Parathyroid adenoma (tissue), 2 donors: ENCODE measurements at regions not wholly inside any gene's neighbourhood (a gene's known extent, or its start where the extent isn't known, plus 50 kb on each side); places are given as distances from the start of the nearest gene placed in this dataset.

Source experiments
- H2AFZ ChIP-seq: fragments of 300-600 bp; sonication (generic); one replicate; pipeline ENCODE4 v1.7.0; 2017; ENCODE audit warnings: antibody characterized with exemption, mild to moderate bottlenecking
- H3K27ac ChIP-seq: fragments of 300-600 bp; sonication (generic); one replicate; pipeline ENCODE4 v1.7.0; 2017
- H3K27me3 ChIP-seq: fragments of 300-600 bp; sonication (generic); one replicate; pipeline ENCODE4 v1.7.0; 2017; ENCODE audit warnings: low read length; ENCODE audit not compliant: control insufficient read depth, insufficient read depth
- H3K36me3 ChIP-seq: fragments of 300-600 bp; sonication (generic); one replicate; pipeline ENCODE4 v1.7.0; 2017; ENCODE audit warnings: low read length; ENCODE audit not compliant: control insufficient read depth, insufficient read depth
- H3K4me1 ChIP-seq: fragments of 300-600 bp; sonication (generic); one replicate; pipeline ENCODE4 v1.7.0; 2017; ENCODE audit warnings: control low read depth
- H3K4me2 ChIP-seq: fragments of 300-600 bp; sonication (generic); one replicate; pipeline ENCODE4 v1.7.0; 2017; ENCODE audit warnings: low read length
- H3K4me3 ChIP-seq: fragments of 300-600 bp; sonication (generic); one replicate; pipeline ENCODE4 v1.7.0; 2017; ENCODE audit warnings: low read depth, low read length
- H3K79me2 ChIP-seq: fragments of 300-600 bp; sonication (generic); one replicate; pipeline ENCODE4 v1.7.0; 2017; ENCODE audit warnings: control low read depth
- H3K9ac ChIP-seq: fragments of 300-600 bp; sonication (generic); one replicate; pipeline ENCODE4 v1.7.0; 2017; ENCODE audit warnings: mild to moderate bottlenecking
- H3K9me3 ChIP-seq: fragments of 300-600 bp; sonication (generic); one replicate; pipeline ENCODE4 v1.7.0; 2017; ENCODE audit warnings: low read length; ENCODE audit not compliant: control insufficient read depth
- TF ChIP-seq, protein P1 (sequence below): fragments of 300-600 bp; sonication (generic); IDR thresholded peaks from one replicate; pipeline ENCODE4 v1.7.0; 2017; ENCODE audit warnings: antibody characterized with exemption, mild to moderate bottlenecking
- donor health status: primary hyperparathyroidism.

DNA sequence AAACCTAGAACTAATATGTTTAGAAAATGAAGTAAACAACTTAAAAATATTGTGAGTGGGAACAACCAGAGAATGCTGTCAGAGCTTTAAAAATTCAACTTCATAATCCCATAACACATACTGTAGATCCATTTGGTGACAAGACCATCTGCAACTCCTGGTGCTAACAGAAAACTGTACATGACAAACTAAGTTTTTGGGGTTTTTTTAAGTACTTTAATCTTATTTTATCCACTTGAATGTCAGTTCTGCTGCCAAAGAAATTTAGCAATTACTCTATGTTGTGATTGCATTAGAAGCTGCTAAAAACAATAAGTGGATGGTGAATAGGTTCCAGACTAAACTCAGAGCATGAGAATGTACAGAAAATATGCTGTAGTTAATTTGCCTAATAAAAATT lies 345.4 kb downstream of the COL12A1 start:
- Histone ChIP-seq H3K36me3 (no peaks in the 10 kb centered on the region), H3K4me3 (no peak overlapping the region), H3K27ac (no peak overlapping the region), H3K9me3 (no peaks in the 10 kb centered on the region), H3K4me1 (no peaks in the 10 kb centered on the region), H3K27me3 (no peaks in the 10 kb centered on the region), H3K9ac (no peak overlapping the region), H2AFZ (no peak overlapping the region), H3K4me2 (no peak overlapping the region), H3K79me2 (no peaks in the 10 kb centered on the region)
- TF ChIP-seq, protein P1, sequence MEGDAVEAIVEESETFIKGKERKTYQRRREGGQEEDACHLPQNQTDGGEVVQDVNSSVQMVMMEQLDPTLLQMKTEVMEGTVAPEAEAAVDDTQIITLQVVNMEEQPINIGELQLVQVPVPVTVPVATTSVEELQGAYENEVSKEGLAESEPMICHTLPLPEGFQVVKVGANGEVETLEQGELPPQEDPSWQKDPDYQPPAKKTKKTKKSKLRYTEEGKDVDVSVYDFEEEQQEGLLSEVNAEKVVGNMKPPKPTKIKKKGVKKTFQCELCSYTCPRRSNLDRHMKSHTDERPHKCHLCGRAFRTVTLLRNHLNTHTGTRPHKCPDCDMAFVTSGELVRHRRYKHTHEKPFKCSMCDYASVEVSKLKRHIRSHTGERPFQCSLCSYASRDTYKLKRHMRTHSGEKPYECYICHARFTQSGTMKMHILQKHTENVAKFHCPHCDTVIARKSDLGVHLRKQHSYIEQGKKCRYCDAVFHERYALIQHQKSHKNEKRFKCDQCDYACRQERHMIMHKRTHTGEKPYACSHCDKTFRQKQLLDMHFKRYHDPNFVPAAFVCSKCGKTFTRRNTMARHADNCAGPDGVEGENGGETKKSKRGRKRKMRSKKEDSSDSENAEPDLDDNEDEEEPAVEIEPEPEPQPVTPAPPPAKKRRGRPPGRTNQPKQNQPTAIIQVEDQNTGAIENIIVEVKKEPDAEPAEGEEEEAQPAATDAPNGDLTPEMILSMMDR, result no peak

DNA sequence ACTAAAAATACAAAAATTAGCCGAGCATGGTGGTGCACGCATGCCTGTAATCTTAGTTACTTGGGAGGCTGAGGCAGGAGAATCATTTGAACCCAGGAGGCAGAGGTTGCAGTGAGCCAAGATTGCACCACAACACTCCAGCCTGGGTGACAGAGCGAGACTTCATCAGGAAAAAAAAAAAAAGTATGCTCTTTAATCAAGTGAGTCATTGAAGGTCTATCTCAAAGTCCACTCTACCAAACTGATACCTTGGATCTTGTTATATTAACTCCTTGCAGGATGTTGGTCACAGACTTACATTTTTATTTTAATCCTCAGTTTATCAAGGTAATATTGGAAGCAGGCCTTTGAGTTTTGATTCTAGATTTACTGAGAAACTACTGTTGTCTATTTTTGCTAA lies 348.7 kb downstream of the COL12A1 start:
- H3K9me3 ChIP-seq, result no peaks in the 10 kb centered on the region
- H3K36me3 ChIP-seq, result no peaks in the 10 kb centered on the region
- H2AFZ ChIP-seq, result no peak overlapping the region
- H3K79me2 ChIP-seq, result no peaks in the 10 kb centered on the region
- no peaks in the 10 kb centered on the region for H3K4me1 ChIP-seq
- H3K27me3 ChIP-seq, result no peaks in the 10 kb centered on the region
- H3K4me3 ChIP-seq, result no peak overlapping the region
- TF ChIP-seq, protein P1, result no peak
- no peak overlapping the region for H3K27ac ChIP-seq
- no peak overlapping the region for H3K4me2 ChIP-seq
- no peak overlapping the region for H3K9ac ChIP-seq

DNA sequence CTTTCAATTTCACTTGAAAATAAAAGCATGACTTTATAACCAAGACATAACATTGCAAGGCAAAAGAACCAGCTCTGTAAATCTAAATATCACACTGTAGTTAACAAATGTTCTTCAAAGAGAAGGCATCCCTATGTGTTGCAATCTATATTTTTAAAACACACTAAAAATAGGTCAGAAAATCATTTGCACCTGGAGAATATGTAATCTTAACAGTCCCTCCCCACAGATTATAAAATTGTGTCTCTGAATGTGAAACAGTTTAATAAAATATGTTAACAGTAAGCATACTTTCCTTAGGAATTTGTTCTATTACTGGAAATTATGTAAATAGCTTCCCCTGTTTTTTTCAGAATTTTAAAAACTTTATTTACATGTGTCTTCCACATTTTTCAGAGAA lies 351.9 kb downstream of the COL12A1 start:
- no peak overlapping the region for H3K4me3 ChIP-seq
- H3K36me3 ChIP-seq, result no peaks in the 10 kb centered on the region
- H3K9ac ChIP-seq, result no peak overlapping the region
- no peaks in the 10 kb centered on the region for H3K79me2 ChIP-seq
- no peak overlapping the region for H3K27ac ChIP-seq
- H2AFZ ChIP-seq, result no peak overlapping the region
- no peaks in the 10 kb centered on the region for H3K9me3 ChIP-seq
- no peaks in the 10 kb centered on the region for H3K4me1 ChIP-seq
- H3K27me3 ChIP-seq, result no peaks in the 10 kb centered on the region
- no peak overlapping the region for H3K4me2 ChIP-seq
- TF ChIP-seq, protein P1, result no peak

DNA sequence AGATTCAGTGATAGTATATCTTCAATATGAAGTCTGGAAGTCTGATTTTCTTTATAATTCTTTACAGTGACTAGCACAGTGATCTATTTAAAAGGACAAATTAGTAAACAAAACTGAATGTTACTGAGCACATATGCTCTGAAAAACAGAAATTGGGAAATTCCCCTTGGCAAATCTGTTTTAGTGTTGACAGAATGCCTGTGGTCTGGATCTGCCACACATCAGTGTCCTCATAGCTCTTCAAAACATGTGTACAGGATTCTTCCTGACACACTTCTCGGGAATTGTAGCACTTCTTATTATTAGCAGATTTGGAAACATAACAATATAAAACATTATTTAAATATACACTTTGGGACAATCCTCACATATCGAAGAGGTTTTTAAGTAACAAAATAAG lies 354.3 kb downstream of the COL12A1 start:
- Histone ChIP-seq H3K27ac (no peak overlapping the region), H3K9me3 (no peaks in the 10 kb centered on the region), H3K4me1 (no peaks in the 10 kb centered on the region), H2AFZ (no peak overlapping the region), H3K4me2 (no peak overlapping the region), H3K27me3 (no peaks in the 10 kb centered on the region), H3K79me2 (no peaks in the 10 kb centered on the region), H3K9ac (no peak overlapping the region), H3K4me3 (no peak overlapping the region), H3K36me3 (no peaks in the 10 kb centered on the region)
- TF ChIP-seq, protein P1, result no peak

DNA sequence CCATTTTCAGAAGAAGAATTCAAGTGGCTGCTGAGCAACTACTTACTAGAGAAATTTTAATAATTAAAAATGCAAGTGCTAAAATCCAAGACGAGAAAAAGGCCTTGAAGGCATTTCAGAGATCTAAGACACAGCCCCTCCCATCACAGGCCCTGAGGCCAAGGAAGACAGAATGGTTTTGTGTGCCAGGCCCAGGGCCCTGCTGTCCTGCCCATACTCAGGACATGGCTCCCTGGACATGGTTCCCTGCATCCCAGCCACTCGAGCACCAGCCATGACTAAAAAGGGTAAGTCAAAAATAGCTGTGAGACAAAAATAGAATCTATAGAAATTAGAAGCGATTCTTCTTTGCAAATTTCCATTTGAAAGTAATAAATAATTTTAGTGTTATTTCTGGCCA lies 364.9 kb downstream of the COL12A1 start:
- TF ChIP-seq, protein P1, result no peak

More for the DNA sequence above, 364.9 kb downstream of the COL12A1 start:
- Histone ChIP-seq H2AFZ (no peak overlapping the region), H3K27ac (no peak overlapping the region), H3K79me2 (no peaks in the 10 kb centered on the region), H3K9ac (no peak overlapping the region), H3K9me3 (no peaks in the 10 kb centered on the region), H3K4me1 (no peaks in the 10 kb centered on the region), H3K4me3 (no peak overlapping the region), H3K4me2 (no peak overlapping the region), H3K27me3 (no peaks in the 10 kb centered on the region), H3K36me3 (no peaks in the 10 kb centered on the region)
